Breast epithelium (tissue), 3 donors: ENCODE measurements at regions not wholly inside any gene's neighbourhood (a gene's known extent, or its start where the extent isn't known, plus 50 kb on each side); places are given as distances from the start of the nearest gene placed in this dataset.

Experiments
- CTCF ChIP-seq, 3 donors: fragments of 450-650 bp; IDR thresholded peaks; one replicate each; pipeline ENCODE4 v1.5.1; 2016 to 2017; ENCODE audit warnings: antibody characterized with exemption in 3 of 3, mild to moderate bottlenecking in 3 of 3, moderate library complexity in 3 of 3
- POLR2A ChIP-seq: fragments of 450-650 bp; IDR thresholded peaks from one replicate; pipeline ENCODE4 v1.6.1; 2016; ENCODE audit warnings: antibody characterized with exemption, mild to moderate bottlenecking, moderate library complexity
- POLR2AphosphoS5 ChIP-seq, 3 donors: sonication (generic); formaldehyde crosslinking; IDR thresholded peaks; one replicate each; pipeline ENCODE4 v1.6.1; 2017; ENCODE audit warnings: antibody characterized with exemption in 3 of 3

GRCh38 chr5:74567411-74567995 lies 73.0 kb downstream of the ENC1 start:
- TF ChIP-seq CTCF (IDR thresholded peaks at IDR 0.05): no peak
- no peak for TF ChIP-seq POLR2AphosphoS5 (IDR thresholded peaks at IDR 0.05)
- TF ChIP-seq POLR2A: no peak
